ENCODE measurements at regions not wholly inside any gene's neighbourhood (a gene's known extent, or its start where the extent isn't known, plus 50 kb on each side); places are given as distances from the start of the nearest gene placed in this dataset.
A peak's percentile ranks its signal among the peaks of the same experiment; 100 is the strongest.

DNA sequence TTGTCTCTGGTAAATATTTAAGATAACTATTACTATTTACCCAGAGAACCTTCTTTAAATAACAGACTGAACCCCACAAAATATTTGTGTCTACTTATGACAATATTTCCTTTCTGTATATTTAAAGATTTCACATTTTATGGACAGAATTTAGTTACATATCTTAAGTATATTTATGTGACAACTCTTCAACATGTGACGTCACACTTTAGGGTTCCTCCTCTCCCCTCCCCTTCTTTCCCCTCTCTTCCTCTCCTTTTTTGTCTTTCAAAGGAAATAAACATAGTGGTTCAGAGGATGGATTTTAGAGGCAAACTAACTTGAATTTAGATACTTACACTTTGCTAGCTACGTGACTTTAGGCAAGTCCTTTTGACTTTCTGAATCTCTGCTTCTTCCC, 655.6 kb upstream of the NUDT12 start:
- H3K4me3 ChIP-seq (ENCODE audit: low read depth, low read length) = no peak overlapping the region
- H3K27ac ChIP-seq (ENCODE audit: extremely low read depth, low read depth, low read length) = no peak overlapping the region
- H3K36me3 ChIP-seq (ENCODE audit: control insufficient read depth in 2 of 2, insufficient read depth in 1 of 2, low read length in 2 of 2) = no peaks in the 10 kb centered on the region
- TF ChIP-seq ZFP41 (tag by site-specific recombination; IDR thresholded peaks at IDR 0.05; ENCODE audit: borderline replicate concordance) = no peak
- TF ChIP-seq ZNF704 (tag by site-specific recombination; IDR thresholded peaks at IDR 0.05) = no peak
- peak; percentile 48 for TF ChIP-seq ATF2 (tag by site-specific recombination; IDR thresholded peaks at IDR 0.05; ENCODE audit: low read depth)
- ChIA-PET POLR2A (no interaction called here), CTCF (interaction anchor here (0.9 kb wide), 1 partner anchor 89 kb away, joined by 3 read pairs; no protein-coding TSS in a partner anchor)
- H3K9me3 ChIP-seq (ENCODE audit: control insufficient read depth, insufficient read depth, low read depth, low read length) = no peaks in the 10 kb centered on the region
- H3K4me1 ChIP-seq (ENCODE audit: control insufficient read depth, insufficient read depth, low read length) = no peaks in the 10 kb centered on the region

- Histone ChIP-seq H3K36me3 (ENCODE audit: control insufficient read depth in 2 of 2, insufficient read depth in 1 of 2, low read length in 2 of 2) (no peaks in the 10 kb centered on the region), H3K4me1 (ENCODE audit: control insufficient read depth, insufficient read depth, low read length) (no peaks in the 10 kb centered on the region), H3K9me3 (ENCODE audit: control insufficient read depth, insufficient read depth, low read depth, low read length) (no peaks in the 10 kb centered on the region), H3K4me3 (ENCODE audit: low read depth, low read length) (no peak overlapping the region), H3K27ac (ENCODE audit: extremely low read depth, low read depth, low read length) (no peak overlapping the region)
- POLR2A ChIA-PET = no interaction called here
- TF ChIP-seq, protein P1, sequence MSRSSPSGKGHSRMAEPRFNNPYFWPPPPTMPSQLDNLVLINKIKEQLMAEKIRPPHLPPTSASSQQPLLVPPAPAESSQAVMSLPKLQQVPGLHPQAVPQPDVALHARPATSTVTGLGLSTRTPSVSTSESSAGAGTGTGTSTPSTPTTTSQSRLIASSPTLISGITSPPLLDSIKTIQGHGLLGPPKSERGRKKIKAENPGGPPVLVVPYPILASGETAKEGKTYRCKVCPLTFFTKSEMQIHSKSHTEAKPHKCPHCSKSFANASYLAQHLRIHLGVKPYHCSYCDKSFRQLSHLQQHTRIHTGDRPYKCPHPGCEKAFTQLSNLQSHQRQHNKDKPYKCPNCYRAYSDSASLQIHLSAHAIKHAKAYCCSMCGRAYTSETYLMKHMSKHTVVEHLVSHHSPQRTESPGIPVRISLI (tag by site-specific recombination; IDR thresholded peaks at IDR 0.05) = no peak
- no peak for TF ChIP-seq CTCF (tag by site-specific recombination; IDR thresholded peaks at IDR 0.05)
- TF ChIP-seq KLF7 (tag by site-specific recombination; IDR thresholded peaks at IDR 0.05; ENCODE audit: borderline replicate concordance) = no peak
- TF ChIP-seq, protein P2, sequence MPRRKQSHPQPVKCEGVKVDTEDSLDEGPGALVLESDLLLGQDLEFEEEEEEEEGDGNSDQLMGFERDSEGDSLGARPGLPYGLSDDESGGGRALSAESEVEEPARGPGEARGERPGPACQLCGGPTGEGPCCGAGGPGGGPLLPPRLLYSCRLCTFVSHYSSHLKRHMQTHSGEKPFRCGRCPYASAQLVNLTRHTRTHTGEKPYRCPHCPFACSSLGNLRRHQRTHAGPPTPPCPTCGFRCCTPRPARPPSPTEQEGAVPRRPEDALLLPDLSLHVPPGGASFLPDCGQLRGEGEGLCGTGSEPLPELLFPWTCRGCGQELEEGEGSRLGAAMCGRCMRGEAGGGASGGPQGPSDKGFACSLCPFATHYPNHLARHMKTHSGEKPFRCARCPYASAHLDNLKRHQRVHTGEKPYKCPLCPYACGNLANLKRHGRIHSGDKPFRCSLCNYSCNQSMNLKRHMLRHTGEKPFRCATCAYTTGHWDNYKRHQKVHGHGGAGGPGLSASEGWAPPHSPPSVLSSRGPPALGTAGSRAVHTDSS (tag by site-specific recombination; IDR thresholded peaks at IDR 0.05) = no peak
- CTCF ChIA-PET = no interaction called here
Observed at GRCh38 chr5:104213216-104213615, 650.6 kb upstream of the NUDT12 start.

- H3K9me3 ChIP-seq (ENCODE audit: control insufficient read depth, insufficient read depth, low read depth, low read length) = no peaks in the 10 kb centered on the region
- H3K36me3 ChIP-seq (ENCODE audit: control insufficient read depth in 2 of 2, insufficient read depth in 1 of 2, low read length in 2 of 2) = no peaks in the 10 kb centered on the region
- no peak overlapping the region for H3K27ac ChIP-seq (ENCODE audit: extremely low read depth, low read depth, low read length)
- ChIA-PET CTCF (no interaction called here), POLR2A (no interaction called here)
- H3K4me3 ChIP-seq (ENCODE audit: low read depth, low read length) = no peak overlapping the region
- H3K4me1 ChIP-seq (ENCODE audit: control insufficient read depth, insufficient read depth, low read length) = no peaks in the 10 kb centered on the region
- TF ChIP-seq, protein P3, sequence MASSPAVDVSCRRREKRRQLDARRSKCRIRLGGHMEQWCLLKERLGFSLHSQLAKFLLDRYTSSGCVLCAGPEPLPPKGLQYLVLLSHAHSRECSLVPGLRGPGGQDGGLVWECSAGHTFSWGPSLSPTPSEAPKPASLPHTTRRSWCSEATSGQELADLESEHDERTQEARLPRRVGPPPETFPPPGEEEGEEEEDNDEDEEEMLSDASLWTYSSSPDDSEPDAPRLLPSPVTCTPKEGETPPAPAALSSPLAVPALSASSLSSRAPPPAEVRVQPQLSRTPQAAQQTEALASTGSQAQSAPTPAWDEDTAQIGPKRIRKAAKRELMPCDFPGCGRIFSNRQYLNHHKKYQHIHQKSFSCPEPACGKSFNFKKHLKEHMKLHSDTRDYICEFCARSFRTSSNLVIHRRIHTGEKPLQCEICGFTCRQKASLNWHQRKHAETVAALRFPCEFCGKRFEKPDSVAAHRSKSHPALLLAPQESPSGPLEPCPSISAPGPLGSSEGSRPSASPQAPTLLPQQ (tag by site-specific recombination; IDR thresholded peaks at IDR 0.05) = 0 out of 2 replicates have a peak, but pooled peaks have one; percentile 12
- TF ChIP-seq ZSCAN16 (tag by site-specific recombination; IDR thresholded peaks at IDR 0.05) = no peak
- no peak for TF ChIP-seq MYNN (tag by site-specific recombination; IDR thresholded peaks at IDR 0.05; ENCODE audit: borderline replicate concordance)
- 0 out of 2 replicates have a peak, but pooled peaks have one; percentile 17 for TF ChIP-seq ZNF335 (tag by site-specific recombination; conservative IDR thresholded peaks at IDR 0.05)
- peak; percentile 91 for TF ChIP-seq ATF2 (tag by site-specific recombination; IDR thresholded peaks at IDR 0.05; ENCODE audit: low read depth)
- peak; percentile 57; the same call in 1 of the 2 replicates for TF ChIP-seq ZNF660 (tag by site-specific recombination; IDR thresholded peaks at IDR 0.05)
- peak; percentile 25; the same call in 1 of the 2 replicates for TF ChIP-seq GLIS1 (tag by site-specific recombination; IDR thresholded peaks at IDR 0.05)
- no peak for TF ChIP-seq ZBTB8A (tag by site-specific recombination; IDR thresholded peaks at IDR 0.05)
- peak; percentile 61; the same call in 1 of the 2 replicates for TF ChIP-seq ZEB2 (tag by site-specific recombination; IDR thresholded peaks at IDR 0.05)
- TF ChIP-seq, protein P4, sequence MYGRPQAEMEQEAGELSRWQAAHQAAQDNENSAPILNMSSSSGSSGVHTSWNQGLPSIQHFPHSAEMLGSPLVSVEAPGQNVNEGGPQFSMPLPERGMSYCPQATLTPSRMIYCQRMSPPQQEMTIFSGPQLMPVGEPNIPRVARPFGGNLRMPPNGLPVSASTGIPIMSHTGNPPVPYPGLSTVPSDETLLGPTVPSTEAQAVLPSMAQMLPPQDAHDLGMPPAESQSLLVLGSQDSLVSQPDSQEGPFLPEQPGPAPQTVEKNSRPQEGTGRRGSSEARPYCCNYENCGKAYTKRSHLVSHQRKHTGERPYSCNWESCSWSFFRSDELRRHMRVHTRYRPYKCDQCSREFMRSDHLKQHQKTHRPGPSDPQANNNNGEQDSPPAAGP (tag by site-specific recombination; IDR thresholded peaks at IDR 0.05) = peak; percentile 61; the same call in 1 of the 2 replicates
- no peak for TF ChIP-seq ZNF174 (tag by site-specific recombination; IDR thresholded peaks at IDR 0.05)
- TF ChIP-seq ZBTB21 (tag by site-specific recombination; IDR thresholded peaks at IDR 0.05) = peak; percentile 61; the same call in 1 of the 2 replicates
- 0 out of 2 replicates have a peak, but pooled peaks have one; percentile 48 for TF ChIP-seq ZNF24 (tag by site-specific recombination; IDR thresholded peaks at IDR 0.05)
- TF ChIP-seq EGR2 (tag by site-specific recombination; IDR thresholded peaks at IDR 0.05; ENCODE audit: low read depth) = no peak
Observed at GRCh38 chr5:104199771-104200170, 637.2 kb upstream of the NUDT12 start.

Measured in HEK293 (cell line).